ENCODE measurements at regions not wholly inside any gene's neighbourhood (a gene's known extent, or its start where the extent isn't known, plus 50 kb on each side); places are given as distances from the start of the nearest gene placed in this dataset.

DNA sequence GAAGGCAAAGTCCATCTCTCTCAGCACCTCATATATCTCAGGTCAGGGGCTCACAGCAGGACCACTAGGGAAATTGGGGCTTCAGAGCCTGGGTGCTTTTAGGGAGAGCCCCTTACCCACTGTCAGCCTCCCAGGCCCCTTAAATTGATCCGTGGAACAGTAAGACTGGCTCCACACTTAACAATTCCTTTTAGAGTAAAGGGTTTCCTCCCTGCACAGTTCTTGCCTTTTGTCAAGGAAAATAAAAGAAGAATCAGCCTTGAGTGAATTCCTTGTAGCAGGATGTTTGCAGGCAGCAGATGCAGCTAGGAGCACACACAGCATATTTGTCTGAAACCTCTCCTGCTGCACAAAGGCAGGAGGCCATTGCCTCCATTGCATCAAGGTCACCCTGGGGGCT lies 184.9 kb downstream of the SEC16B start:
- DNase-seq, result no peak

DNA sequence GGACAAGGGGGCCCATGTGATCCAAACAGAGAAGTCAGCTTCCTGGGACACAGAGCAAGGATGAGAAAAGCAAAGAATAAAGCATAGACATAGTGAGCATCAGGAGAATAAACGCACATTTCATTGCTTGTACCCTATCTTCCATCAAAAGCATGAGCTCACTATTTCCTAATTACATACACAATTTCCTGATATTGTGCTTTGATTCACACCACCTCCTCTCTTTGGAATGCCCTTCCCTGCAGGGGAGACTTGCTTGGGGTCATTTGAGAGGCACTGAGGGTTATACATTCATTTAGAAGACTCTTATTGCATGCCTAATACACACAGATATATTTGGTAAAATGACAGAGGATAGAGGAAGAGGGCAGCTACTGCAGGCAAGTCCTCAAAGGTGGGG lies 185.4 kb downstream of the SEC16B start:
- DNase-seq, result no peak

DNA sequence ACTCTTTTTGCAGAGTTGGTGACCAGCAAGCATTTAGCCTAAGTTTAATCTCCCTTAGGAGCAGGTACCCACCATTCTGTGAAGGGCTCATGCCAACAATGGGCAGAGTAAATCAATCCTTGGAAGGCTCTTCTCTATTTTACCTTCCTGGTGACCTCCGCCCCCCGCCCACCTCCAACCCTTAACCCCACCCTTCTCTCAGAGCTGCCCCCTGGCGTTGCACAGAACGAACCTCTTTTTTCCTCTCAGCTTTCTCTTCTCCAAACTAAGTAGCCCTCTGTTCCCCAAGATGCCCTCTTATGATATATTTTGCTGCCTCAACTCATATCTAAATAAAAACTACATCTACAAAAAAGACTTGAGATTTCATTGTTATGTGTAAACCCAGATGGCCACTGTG lies 186.8 kb downstream of the SEC16B start:
- peak; percentile 26 for DNase-seq

DNA sequence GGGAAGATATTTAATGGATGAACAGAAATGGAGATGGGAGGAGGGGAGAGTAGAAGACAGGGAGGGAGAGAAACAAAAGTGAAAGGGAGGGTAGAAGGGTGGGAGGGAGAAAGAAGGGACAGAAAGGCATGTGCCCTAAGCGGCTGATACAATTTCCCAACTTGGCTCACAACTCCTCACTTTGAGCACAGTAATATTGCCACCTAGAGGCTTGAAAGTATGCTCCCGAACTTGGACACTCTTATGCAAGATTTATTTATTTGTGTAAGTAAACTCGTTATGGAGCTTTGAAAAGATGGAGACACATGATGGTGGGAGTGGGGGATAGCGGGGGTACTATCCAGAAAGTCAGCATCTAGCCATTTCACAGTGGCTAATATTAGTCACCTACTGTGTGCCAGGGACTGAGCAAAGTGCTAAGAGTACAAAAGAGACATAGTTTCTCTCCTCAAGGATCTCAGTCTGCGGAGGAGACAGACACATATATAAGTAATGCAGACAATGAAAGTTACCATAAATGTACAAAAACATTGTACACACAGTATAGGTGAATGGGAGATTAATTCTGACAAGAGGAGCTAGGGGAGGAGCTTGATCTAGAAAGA lies 189.7 kb downstream of the SEC16B start:
- DNase-seq, result peak; percentile 89

DNA sequence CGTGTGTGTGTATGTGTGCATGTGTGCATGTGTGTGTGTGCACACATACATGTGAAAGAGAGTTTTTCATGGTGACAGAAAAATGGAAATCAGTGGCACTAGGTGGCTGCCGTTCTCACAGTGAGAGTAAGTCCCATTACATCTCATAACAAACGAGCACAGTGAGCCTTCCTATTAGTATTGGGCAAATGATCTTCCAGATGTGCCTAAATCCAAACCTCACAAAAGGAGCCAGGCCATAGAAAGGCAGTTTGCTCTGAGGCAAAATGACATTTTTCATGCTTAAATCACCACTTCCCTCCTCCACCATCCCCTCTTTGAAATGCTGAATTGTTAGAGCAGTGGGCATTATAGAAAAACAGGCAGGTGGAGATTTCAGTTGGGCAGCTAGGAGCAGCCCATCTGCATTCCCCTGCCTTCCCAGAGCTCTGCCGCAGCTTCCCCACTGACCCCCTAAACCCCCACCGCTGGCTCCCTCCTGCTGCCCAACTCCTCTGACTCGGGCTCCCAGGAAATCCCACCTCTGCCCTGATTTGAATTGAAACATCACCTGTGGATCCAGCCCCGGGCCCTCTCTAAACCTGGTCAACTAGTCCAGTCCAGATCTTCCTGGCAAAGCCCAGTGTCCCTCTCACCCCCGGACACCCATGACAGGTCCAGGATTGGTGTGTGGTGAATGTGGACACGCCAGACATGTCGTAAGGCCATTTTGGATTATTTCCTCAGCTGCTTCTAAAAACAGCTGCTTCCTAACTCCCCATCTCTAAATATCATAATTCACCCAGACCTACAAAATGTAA lies 190.5 kb downstream of the SEC16B start:
- no peak for DNase-seq

DNA sequence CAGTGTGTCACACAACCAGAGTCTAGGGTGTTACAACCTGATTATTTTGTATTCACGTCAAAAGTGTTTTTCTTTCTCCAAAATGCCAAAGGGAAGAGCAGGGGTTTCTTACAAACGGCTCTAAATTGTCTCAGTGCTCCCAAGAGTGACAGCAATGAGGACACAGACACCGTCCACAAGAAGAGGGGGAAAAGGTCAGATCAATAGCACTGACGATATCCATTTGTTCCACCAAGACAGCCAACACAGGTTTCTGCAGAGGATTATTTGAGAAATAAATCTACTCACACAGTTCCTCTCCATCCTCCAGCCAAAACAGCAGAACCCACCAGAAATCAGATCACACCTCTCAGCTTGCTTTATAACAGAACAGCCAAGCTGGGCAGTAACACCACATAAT lies 193.9 kb downstream of the SEC16B start:
- DNase-seq, result no peak

DNA sequence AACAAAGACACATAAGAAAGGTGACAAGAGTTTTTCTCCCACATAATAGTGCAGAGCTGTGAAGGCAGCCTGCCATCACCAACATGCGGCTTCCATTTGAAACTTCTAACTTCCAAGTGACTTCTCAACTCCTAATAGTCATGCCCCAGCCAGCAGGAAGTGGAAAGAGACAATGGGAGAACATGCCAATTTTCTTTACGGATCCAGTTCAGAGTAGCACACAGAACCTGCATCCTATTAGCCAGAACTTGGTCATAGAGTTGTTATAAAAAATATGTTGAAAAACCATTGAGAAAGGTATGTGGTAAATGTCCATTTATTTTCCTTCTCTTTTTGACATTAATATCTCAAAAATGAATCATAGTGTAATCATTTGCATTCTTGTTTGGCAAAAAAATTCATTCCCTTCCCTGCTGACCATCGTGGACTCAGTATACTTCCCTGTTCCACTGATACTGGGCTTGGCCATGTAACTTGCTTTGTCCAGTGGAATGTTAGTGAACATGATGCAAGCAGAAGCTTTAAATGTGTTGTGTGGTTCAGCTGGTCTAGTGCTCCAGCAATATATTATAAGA lies 197.4 kb downstream of the SEC16B start:
- DNase-seq, result no peak

DNA sequence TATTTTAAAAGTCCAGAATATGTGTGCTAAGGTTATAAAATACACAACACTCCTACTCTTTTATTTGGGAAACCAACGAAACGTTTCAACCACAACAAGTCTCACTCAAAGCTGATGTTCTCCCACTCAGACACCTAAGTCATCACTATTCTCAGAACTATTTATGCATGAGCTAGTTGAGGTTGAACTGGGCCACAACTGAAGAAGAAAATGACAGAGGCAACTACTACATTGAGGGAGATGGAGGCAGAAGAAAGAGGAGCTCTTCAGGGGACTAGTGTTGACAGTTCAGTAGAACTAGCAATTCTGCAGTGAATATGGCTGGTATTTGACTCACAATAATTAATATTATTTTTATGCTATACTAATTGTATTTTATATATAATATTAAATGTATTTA lies 198.2 kb downstream of the SEC16B start:
- DNase-seq, result no peak

DNA sequence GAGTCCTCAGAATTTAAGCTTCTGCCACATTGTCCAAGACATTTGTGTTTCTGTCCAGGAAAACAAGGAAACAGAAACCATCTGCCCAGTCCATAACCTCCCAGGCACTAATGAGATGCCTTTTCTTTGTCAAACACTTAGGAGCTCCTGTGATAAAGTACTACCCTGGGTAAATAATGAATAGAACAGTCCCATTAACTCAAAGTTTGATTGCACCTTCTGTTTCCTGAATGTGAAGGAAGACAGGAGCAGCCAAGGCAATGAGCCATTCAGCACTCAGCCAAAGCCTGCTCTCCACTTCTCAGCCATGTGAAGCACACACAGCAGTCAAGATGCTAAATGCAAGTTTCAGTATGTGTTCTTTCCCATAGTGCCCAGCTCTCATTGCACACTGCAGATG lies 199.8 kb downstream of the SEC16B start:
- no peak for DNase-seq

DNA sequence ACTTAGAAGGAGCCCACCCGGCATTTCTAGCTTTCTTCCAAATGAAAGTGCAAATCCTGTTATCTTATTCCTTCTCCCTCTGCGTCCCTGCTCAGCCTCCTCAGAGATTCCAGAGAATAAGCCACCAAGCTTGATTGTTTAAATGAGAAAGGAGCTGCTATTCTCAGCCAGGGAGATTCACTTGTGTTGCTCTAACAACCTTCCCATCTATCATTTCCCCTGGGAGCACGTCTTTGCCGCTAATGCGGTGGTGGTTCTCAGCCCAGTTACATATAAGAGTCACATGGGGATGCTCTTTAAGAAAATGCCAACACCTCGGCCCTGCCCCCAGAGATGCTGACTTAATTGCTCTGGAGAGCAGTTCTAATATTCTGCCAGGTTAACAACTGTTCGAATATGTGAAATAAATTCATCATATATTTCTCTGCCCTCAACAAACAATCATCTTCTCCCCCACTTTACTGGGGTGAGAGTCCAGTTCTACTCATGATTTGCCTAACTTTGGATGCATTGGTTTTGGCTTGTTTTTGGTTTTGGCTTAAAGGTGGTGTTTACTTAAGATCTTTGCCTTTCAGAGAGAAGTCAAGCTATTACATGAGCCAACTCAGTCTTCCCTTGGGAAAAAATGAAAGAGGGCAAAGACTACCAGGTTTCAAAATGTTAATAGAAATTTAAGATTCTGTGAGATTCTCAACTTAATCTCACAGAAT lies 213.9 kb downstream of the SEC16B start:
- peak; percentile 63 for DNase-seq

DNA sequence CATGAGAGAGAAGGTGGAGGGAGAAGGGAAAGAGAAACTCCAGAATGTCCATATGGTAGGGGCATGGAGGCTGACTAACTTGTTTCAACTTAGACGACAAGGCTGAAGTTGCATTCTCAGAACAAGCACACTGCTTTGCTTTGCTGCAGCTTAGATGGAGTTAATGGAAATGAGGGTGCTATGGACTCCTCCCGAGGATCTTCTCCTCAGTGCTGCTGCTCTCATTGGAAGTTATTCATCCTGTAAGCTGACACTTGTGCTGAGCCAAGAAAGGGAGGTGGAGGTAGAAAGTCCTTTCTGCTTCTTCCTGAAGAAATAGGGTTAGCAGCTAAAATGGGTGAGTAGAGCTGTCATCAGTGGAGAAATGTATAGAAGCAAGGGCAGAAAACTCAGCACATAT lies 215.3 kb downstream of the SEC16B start:
- no peak for DNase-seq

DNA sequence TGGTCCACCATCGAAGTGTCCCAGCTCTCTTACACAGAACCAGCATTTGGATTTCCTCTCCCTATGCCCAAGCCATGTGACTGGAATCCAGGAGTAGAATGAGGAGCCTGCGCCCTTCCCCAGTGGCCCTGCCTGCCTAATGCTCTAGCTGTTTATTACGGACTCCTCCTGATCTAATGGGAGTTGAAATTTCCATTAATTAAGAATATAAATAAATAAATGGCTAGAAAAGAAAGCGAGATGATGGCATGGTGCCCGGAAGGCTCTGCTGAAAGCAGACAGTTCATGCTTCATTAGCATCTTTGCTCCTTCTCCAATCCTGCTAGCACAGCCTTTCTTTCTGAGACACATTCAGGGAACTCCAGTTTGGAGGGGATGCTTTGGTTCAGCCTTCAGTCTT lies 216.2 kb downstream of the SEC16B start:
- no peak for DNase-seq

DNA sequence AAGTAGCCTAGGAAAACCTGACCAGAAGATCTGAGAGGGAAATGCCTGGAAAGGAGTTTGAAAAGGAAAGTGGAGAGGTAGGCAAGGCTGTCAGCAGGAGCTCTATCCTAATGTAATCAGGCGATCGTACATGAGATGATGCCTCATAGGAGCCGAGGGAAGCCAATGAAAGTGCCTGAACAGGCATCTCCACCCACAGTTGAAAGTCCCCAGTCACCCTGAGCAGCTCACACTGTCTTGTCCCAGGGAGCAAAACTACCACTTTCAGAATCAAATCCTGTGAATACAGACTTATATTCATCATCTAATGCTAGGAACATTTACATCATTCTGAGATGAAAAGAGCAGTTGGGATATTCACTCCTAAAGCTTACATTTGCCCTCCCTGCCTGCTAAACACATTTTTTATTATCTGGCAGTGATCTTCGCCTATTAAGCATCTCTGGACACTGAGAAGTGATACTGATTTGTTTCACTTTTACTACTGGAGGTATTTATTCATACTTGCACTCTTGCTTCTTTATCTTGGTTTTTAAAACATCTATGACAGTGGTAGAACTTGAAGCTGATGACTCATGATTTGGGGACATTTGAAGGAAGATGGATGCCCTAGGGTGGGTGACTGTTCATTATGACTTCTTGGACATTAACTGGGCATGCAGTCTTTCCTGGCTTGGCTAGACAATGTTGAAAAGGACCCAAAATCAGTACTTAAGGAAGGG lies 221.6 kb downstream of the SEC16B start:
- DNase-seq, result no peak

DNA sequence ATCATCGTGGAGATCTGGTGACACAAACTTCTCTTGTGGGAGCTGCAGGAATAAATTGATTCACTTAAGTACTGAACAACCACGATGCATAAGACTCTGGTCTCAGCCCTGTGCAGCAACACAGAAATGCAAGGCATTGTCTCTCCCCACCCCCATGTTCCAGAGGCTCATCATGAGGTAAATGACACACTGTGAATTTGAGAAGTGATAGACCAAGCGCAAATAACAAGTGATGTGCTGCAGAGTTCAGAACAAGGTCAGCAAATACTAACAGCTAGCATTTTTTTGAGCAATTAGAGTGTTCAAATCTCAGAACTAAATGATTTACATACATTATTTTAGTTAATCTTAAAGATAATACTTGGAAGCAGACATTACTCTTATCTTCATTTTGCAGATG lies 223.7 kb downstream of the SEC16B start:
- DNase-seq, result no peak

DNA sequence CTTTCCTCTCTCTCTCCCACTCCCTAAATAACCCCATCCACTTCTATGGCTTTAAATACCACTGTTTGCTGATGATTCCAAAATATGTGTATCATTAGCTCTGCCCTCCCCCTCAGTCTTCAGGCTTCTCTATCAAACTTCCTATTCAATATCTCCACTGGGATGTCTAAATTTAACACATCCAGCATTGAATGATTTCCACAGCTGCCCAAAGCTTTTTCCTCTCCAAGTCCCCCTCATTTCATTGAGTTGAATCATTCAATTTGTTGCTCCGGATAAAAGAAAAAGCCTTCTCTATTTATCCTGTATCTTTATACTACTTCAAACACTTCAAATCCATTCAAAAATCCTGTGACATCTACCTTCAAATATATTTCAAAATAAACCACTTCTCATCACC lies 225.0 kb downstream of the SEC16B start:
- DNase-seq, result no peak

DNA sequence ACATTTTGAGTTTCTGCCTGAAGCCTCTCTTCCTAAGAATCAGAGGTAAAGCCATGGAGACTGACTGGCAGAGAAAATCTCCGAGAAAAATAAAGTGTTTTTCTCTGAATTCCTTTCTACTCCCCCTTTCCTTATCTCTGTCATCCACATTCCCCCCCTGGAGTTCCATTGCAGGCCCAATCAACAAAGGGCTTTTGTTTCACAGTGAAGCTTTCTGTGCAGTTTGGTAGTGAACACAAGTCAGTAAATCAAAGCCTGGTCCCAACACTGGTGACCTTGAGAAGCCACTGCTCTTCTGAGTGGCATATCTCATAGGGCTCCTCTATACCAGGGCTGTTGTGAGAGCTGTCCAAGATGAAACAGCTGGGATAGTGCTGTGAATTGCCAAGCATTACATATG lies 228.4 kb downstream of the SEC16B start:
- DNase-seq, result no peak

DNA sequence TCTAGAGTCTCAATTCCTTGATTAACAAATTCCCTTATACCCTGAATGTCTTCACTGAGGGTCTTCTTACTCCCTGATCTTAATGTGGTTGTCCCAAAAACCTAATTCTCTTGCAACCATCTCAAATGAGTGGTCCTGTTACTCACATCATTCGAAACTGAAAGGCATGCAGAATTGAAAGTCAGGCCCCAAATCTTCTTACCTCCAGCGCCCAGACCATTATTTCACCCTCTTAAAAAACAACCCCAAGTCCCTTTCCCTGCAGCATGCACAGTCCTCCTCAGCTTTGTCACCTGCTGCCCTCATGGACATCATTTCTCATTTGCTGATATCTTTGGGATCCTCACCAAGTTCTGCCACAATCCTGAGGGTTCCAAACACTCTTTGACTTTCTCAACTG lies 230.1 kb downstream of the SEC16B start:
- DNase-seq, result no peak

DNA sequence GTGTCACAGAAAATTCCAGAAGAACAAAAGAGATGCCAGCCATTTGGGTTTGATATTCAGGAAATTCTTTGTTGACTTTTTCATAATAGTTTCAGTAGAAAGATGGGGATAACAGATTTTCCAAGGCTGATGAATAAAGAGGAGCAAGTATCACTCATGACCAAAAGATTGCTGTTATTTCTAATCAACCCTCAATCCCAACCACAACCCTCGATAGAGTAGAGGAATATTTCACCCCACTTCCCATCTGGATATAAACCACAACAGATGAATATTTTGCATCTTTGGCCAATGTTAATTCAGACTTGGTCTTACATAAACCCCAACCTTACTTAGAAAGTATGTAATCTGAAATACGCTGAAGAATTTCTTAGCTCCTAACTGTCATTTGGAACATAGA lies 232.4 kb downstream of the SEC16B start:
- DNase-seq, result no peak

DNA sequence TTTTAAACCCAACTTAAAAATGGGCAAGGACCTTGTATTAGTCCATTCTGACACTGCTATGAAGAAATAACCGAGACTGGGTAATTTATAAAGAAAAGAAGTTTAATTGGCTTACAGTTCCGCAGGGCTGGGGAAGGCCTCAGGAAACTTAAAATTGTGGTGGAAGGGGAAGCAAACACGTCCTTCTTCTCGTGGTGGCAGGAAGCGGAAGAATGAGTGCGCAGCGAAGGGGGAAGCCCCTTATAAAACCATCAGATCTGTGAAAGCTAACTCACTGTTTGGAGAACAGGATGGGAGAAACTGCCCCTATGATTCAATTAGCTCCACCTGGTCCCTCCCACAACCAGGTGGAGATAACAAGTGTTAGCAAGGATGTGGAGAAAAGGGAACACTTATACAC lies 237.7 kb downstream of the SEC16B start:
- DNase-seq, result no peak

DNA sequence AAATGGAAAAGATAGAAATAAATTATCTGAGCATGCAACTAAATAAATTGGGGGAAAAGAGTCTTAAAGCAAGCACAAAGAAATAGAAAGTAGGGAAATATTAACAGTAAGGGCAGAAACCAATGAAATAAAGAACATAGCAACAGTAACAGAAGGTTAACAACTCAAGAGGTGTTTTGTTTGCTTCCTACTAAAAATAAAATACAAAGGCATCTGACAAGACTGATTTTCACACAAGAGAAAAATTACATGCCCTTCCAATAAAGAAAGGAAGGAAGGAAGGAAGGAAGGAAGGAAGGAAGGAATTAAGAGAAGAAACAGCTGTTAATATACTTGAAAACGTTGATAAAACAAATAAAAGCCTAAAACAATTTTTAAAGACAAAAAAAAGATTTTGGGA lies 240.2 kb downstream of the SEC16B start:
- no peak for DNase-seq

DNA sequence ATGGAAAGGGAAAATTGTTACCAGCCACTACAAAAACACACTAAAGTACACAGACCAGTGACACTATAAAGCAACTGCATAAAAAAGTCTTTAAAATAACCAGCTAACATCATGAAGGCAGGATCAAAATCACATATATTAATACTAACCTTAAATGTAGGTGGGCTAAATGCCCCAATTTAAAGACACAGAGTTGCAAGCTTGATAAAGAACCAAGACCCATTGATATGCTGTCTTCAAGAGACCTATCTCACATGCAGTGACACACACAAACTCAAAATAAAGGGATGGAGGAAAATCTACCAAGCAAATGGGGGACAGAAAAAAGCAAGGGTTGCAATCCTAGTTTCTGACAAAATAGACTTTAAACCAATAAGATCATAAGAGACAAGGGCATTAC lies 246.3 kb downstream of the SEC16B start:
- no peak for DNase-seq

DNA sequence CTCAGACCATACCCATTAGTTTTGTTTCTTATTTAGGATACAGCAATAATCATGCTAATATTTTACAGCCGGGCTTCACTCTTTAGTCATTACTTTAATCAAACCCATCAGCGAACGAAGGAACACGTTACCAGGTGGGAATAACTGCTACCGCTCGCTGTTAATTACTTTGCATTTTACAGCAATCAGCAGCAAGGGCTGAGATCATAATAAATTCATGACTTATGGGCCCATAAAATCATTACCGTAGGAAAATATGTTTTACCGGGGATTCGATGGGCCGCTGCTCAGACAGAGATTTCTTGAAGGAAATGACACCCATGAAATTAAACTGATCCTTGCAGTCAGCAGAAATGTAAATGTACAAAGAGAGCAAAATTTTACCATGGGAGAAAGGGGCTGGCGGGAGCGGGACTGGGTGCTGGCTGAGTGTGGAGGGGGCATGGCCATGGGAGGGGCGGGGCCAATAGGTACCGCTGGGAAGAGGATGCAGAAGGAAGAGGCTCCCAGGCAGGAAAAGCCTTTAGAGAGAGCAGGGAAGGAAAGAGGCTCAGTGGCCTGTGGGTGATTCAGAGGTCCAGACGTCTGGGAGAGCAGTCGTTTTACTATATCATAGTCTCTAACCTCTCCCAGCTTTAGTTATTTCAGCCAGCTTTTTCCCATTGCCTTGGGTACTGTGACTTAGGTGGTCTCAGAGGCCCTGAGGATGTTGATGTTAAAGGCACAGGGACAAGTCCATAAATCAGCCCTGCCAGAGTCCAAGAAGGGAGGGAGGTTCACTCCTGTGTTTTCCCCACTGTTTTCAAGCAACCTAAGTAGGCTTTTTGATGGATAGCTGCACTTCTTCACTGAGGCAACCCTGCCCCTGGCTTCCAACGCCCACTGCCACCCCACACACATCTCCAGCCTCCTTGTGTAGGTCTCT lies 258.9 kb downstream of the SEC16B start:
- no peak for DNase-seq

Data from NCI-H82 (cell line).